HCT116 (cell line): ENCODE measurements at regions not wholly inside any gene's neighbourhood (a gene's known extent, or its start where the extent isn't known, plus 50 kb on each side); places are given as distances from the start of the nearest gene placed in this dataset.

Source experiments
- ATAC-seq: fragments of 200-7000 bp; cut with Tn5 transposase; 2 replicates; pipeline ENCODE4 v1.9.1; 2020; ENCODE audit warnings: mild to moderate bottlenecking, moderate library complexity
- BruUV-seq: library from RNA; stranded (reverse); fragments of 400-500 nt; replicated peaks from 2 replicates; lab custom pipeline; 2021; lab: Mats Ljungman, UMichigan
- CTCF ChIA-PET: fragments of 300-600 bp; sonication (Branson Sonifier 250); formaldehyde crosslinking; loops from one replicate; lab custom pipeline; 2021; ENCODE audit warnings: antibody characterized with exemption; lab: Charles Lee
- POLR2A ChIA-PET: fragments of 300-600, 350-600 bp; sonication (Branson Sonifier 250); formaldehyde crosslinking; loops from one replicate; lab custom pipeline; 2021; ENCODE audit warnings: antibody characterized with exemption; lab: Charles Lee
- RAD21 ChIA-PET, 2 experiments: fragments of 300-600 bp; sonication (Branson Sonifier 250); formaldehyde crosslinking; loops; one replicate each; lab custom pipeline; 2023; ENCODE audit warnings: low total read pairs in 2 of 2; ENCODE audit not compliant: uncharacterized antibody in 2 of 2, unreplicated experiment in 2 of 2, low non-redundant PET in 1 of 2; lab: Charles Lee
- DNase-seq: peaks from one replicate; pipeline ENCODE4 v3.0.0-alpha.2; 2010; ENCODE audit warnings: low read depth, low spot score
- H2AFZ ChIP-seq: fragments of 200-600 bp; shearing (Covaris generic), sonication (generic); 2 replicates; pipeline ENCODE4 v1.6.1; 2017; ENCODE audit warnings: low read depth, mixed run types, mixed read lengths, antibody characterized with exemption, low read length; ENCODE audit not compliant: poor library complexity, severe bottlenecking
- H3K27ac ChIP-seq: 2 replicates; pipeline ENCODE4 v1.5.1; 2012; ENCODE audit warnings: low read depth, low read length
- H3K27me3 ChIP-seq: fragments of 200-600 bp; sonication (generic); 2 replicates; pipeline ENCODE4 v1.6.1; 2016; ENCODE audit warnings: mixed run types, low read length, mixed read lengths; ENCODE audit not compliant: insufficient read depth
- H3K36me3 ChIP-seq, 2 experiments: fragments of 200-500 bp in 1 of 2; fragments of 200-600 bp in 1 of 2; sonication (Bioruptor generic) in 1 of 2; sonication (generic) in 1 of 2; 2 replicates each; pipeline versions ENCODE4 v1.5.1 to v1.6.1; 2014 to 2016; ENCODE audit warnings: low read length in 2 of 2, inconsistent platforms in 1 of 2, mixed read lengths in 1 of 2, mixed run types in 1 of 2; ENCODE audit not compliant: insufficient read depth in 2 of 2, control insufficient read depth in 1 of 2
- H3K4me1 ChIP-seq, 2 experiments: fragments of 200-600 bp in 1 of 2; sonication (generic) in 1 of 2; 2 replicates each; pipeline versions ENCODE4 v1.5.1 to v1.6.1; 2012 to 2017; ENCODE audit warnings: low read length in 2 of 2, inconsistent platforms in 1 of 2, mild to moderate bottlenecking in 1 of 2, mixed read lengths in 1 of 2, mixed run types in 1 of 2, moderate library complexity in 1 of 2; ENCODE audit not compliant: insufficient read depth in 2 of 2, control insufficient read depth in 1 of 2
- H3K4me2 ChIP-seq: fragments of 200-600 bp; sonication (generic); 2 replicates; pipeline ENCODE4 v1.6.1; 2017; ENCODE audit warnings: mixed run types, low read length, mixed read lengths
- H3K4me3 ChIP-seq, 2 experiments: fragments of 200-600 bp in 1 of 2; sonication (generic) in 1 of 2; replicated peaks in 1 of 2; 2 replicates each; pipeline ENCODE4 v1.5.1; 2011 to 2016; ENCODE audit warnings: low read length in 2 of 2, control low read depth in 1 of 2, low read depth in 1 of 2, mild to moderate bottlenecking in 1 of 2, mixed read lengths in 1 of 2, mixed run types in 1 of 2
- H3K79me2 ChIP-seq: fragments of 200-600 bp; sonication (generic); 2 replicates; pipeline ENCODE4 v1.6.1; 2017; ENCODE audit warnings: mild to moderate bottlenecking, mixed run types, low read length, moderate library complexity, mixed read lengths; ENCODE audit not compliant: insufficient read depth
- H3K9ac ChIP-seq: fragments of 200-600 bp; sonication (generic); 2 replicates; pipeline ENCODE4 v1.6.1; 2016; ENCODE audit warnings: low read length, mixed read lengths
- H3K9me2 ChIP-seq: fragments of 200-600 bp; sonication (generic), shearing (Covaris generic); 2 replicates; pipeline ENCODE4 v1.6.1; 2017; ENCODE audit warnings: mixed run types, mild to moderate bottlenecking, moderate library complexity; ENCODE audit not compliant: insufficient read depth
- H3K9me3 ChIP-seq, 2 experiments: fragments of 200-500 bp in 1 of 2; fragments of 200-600 bp in 1 of 2; sonication (Bioruptor generic) in 1 of 2; sonication (generic) in 1 of 2; 2 replicates each; pipeline ENCODE4 v1.6.1; 2014 to 2017; ENCODE audit warnings: low read length in 2 of 2, mixed read lengths in 2 of 2, inconsistent platforms in 1 of 2, low read depth in 1 of 2, mild to moderate bottlenecking in 1 of 2, mixed run types in 1 of 2, moderate library complexity in 1 of 2; ENCODE audit not compliant: control insufficient read depth in 1 of 2, insufficient read depth in 1 of 2
- H4K20me1 ChIP-seq: fragments of 200-600 bp; sonication (generic), shearing (Covaris generic); 2 replicates; pipeline ENCODE4 v1.6.1; 2017; ENCODE audit warnings: mixed run types, mild to moderate bottlenecking, moderate library complexity; ENCODE audit not compliant: insufficient read depth
- CBX3 ChIP-seq: IDR thresholded peaks from 2 replicates; pipeline ENCODE4 v1.6.1; 2012; ENCODE audit warnings: low read depth
- ELF1 ChIP-seq: IDR thresholded peaks from 2 replicates; pipeline ENCODE4 v1.6.1; 2012; ENCODE audit warnings: low read depth, borderline replicate concordance
- POLR2A ChIP-seq: IDR thresholded peaks from 2 replicates; pipeline ENCODE4 v1.7.0; 2011; ENCODE audit warnings: borderline replicate concordance; ENCODE audit not compliant: insufficient read depth, insufficient read length; ENCODE audit errors: extremely low read depth
- YY1 ChIP-seq: IDR thresholded peaks from 2 replicates; pipeline ENCODE4 v1.6.1; 2011; ENCODE audit warnings: low read length, low read depth, moderate library complexity, mild to moderate bottlenecking; ENCODE audit not compliant: insufficient replicate concordance; ENCODE audit errors: extremely low read depth
- intact Hi-C: fragments of 100-400 bp; cut with micrococcal nuclease; formaldehyde crosslinking; loops from 2 replicates; pipeline ENCODE4 v1.10.0; 2022
- TF ChIP-seq, protein P1 (sequence below), 3 experiments: fragments of 200-600 bp in 1 of 3; sonication (generic) in 1 of 3; IDR thresholded peaks in 2 of 3; conservative IDR thresholded peaks in 1 of 3; 2 replicates each; pipeline ENCODE4 v1.5.1; 2012 to 2017; ENCODE audit warnings: low read depth in 2 of 3, low read length in 2 of 3, antibody characterized with exemption in 1 of 3, borderline replicate concordance in 1 of 3, control low read depth in 1 of 3, mild to moderate bottlenecking in 1 of 3, mixed read lengths in 1 of 3, mixed run types in 1 of 3, moderate library complexity in 1 of 3; ENCODE audit not compliant: insufficient read depth in 1 of 3
- TF ChIP-seq, protein P2 (sequence below): IDR thresholded peaks from 2 replicates; pipeline ENCODE4 v1.6.1; 2011; ENCODE audit warnings: mild to moderate bottlenecking, low read length, moderate library complexity; ENCODE audit not compliant: insufficient replicate concordance; ENCODE audit errors: extremely low read depth
- TF ChIP-seq, protein P3 (sequence below): IDR thresholded peaks from 2 replicates; pipeline ENCODE4 v1.6.1; 2012

DNA sequence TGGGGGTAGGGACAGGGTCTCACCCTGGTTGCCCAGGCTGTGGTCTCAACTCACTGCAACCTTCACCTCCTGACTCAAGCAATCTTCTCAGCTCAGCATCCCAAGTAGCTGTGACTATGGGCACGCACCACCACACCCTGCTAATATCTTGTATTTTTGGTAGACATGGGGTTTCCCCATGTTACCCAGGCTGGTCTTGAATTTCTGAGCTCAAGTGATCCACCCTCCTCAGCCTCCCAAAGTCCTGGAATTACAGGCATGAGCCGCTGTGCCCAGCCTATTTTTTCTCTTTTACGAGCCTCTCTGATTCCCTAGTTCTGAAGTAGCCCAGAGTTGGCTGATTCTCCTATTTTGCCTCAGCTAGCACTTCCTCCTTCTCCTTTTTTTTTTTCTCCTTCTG lies 83.6 kb downstream of the ZNF280B start:
- Histone ChIP-seq H3K4me1 (peaks cover 0 to 3% of the 10 kb centered on the region in 2 experiments; a peak in 1 of 4 replicates), H2AFZ (no peak overlapping the region), H3K9me3 (no peaks in the 10 kb centered on the region), H3K27me3 (peaks cover 40% of the 10 kb centered on the region), H3K4me3 (no peak overlapping the region), H3K79me2 (no peaks in the 10 kb centered on the region), H3K4me2 (no peak overlapping the region), H4K20me1 (no peaks in the 10 kb centered on the region), H3K27ac (no peak overlapping the region), H3K36me3 (no peaks in the 10 kb centered on the region), H3K9me2 (no peaks in the 10 kb centered on the region), H3K9ac (no peak overlapping the region)
- ChIA-PET RAD21 (no interaction called here), CTCF (no interaction called here), POLR2A (no interaction called here)
- intact Hi-C loops = no loop called here
- BruUV-seq = no TSS peak
- TF ChIP-seq, protein P1, sequence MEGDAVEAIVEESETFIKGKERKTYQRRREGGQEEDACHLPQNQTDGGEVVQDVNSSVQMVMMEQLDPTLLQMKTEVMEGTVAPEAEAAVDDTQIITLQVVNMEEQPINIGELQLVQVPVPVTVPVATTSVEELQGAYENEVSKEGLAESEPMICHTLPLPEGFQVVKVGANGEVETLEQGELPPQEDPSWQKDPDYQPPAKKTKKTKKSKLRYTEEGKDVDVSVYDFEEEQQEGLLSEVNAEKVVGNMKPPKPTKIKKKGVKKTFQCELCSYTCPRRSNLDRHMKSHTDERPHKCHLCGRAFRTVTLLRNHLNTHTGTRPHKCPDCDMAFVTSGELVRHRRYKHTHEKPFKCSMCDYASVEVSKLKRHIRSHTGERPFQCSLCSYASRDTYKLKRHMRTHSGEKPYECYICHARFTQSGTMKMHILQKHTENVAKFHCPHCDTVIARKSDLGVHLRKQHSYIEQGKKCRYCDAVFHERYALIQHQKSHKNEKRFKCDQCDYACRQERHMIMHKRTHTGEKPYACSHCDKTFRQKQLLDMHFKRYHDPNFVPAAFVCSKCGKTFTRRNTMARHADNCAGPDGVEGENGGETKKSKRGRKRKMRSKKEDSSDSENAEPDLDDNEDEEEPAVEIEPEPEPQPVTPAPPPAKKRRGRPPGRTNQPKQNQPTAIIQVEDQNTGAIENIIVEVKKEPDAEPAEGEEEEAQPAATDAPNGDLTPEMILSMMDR (IDR thresholded peaks at IDR 0.05 in 2 of 3, conservative IDR thresholded peaks at IDR 0.05 in 1 of 3; ENCODE audit: borderline replicate concordance in 1 of 3, insufficient read depth in 1 of 3, low read depth in 2 of 3, low read length in 2 of 3) = no peak
- TF ChIP-seq ELF1 (no peak), YY1 (no peak), POLR2A (no peak), CBX3 (no peak)
- TF ChIP-seq, protein P2, sequence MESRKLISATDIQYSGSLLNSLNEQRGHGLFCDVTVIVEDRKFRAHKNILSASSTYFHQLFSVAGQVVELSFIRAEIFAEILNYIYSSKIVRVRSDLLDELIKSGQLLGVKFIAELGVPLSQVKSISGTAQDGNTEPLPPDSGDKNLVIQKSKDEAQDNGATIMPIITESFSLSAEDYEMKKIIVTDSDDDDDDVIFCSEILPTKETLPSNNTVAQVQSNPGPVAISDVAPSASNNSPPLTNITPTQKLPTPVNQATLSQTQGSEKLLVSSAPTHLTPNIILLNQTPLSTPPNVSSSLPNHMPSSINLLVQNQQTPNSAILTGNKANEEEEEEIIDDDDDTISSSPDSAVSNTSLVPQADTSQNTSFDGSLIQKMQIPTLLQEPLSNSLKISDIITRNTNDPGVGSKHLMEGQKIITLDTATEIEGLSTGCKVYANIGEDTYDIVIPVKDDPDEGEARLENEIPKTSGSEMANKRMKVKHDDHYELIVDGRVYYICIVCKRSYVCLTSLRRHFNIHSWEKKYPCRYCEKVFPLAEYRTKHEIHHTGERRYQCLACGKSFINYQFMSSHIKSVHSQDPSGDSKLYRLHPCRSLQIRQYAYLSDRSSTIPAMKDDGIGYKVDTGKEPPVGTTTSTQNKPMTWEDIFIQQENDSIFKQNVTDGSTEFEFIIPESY = no peak
- TF ChIP-seq, protein P3, sequence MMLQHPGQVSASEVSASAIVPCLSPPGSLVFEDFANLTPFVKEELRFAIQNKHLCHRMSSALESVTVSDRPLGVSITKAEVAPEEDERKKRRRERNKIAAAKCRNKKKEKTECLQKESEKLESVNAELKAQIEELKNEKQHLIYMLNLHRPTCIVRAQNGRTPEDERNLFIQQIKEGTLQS = no peak
- ATAC-seq (no peak), DNase-seq (no peak)
